Endothelial cell of umbilical vein (primary cell): ENCODE measurements at regions not wholly inside any gene's neighbourhood (a gene's known extent, or its start where the extent isn't known, plus 50 kb on each side); places are given as distances from the start of the nearest gene placed in this dataset.

Experiments
- CTCF ChIP-seq, 2 donors: IDR thresholded peaks; 1 replicate in 1 of 2; 2 replicates in 1 of 2; pipeline ENCODE4 v1.5.1; 2011; ENCODE audit warnings: low read length in 2 of 2, mild to moderate bottlenecking in 2 of 2, moderate library complexity in 2 of 2, control low read depth in 1 of 2, inconsistent platforms in 1 of 2, low read depth in 1 of 2; ENCODE audit not compliant: insufficient read depth in 1 of 2; ENCODE audit errors: extremely low read depth in 1 of 2
- JUN ChIP-seq: IDR thresholded peaks from 2 replicates; pipeline ENCODE4 v1.6.1; 2011; ENCODE audit warnings: borderline replicate concordance, low read depth; ENCODE audit not compliant: insufficient read length, insufficient read depth
- POLR2A ChIP-seq: IDR thresholded peaks from 2 replicates; pipeline ENCODE4 v1.6.1; 2012; ENCODE audit warnings: low read depth, mild to moderate bottlenecking, control low read depth, low read length
- POLR2AphosphoS5 ChIP-seq: IDR thresholded peaks from 2 replicates; pipeline ENCODE4 v1.6.1; 2012; ENCODE audit warnings: low read depth, mild to moderate bottlenecking, control low read depth, low read length, moderate library complexity; ENCODE audit not compliant: insufficient read depth

GRCh38 chr4:14132301-14132700 is 504.8 kb upstream of the BOD1L1 start:
- no peak for TF ChIP-seq CTCF (IDR thresholded peaks at IDR 0.05; ENCODE audit: extremely low read depth in 1 of 2, insufficient read depth in 1 of 2, low read depth in 1 of 2, low read length in 2 of 2)
- no peak for TF ChIP-seq POLR2A
- no peak for TF ChIP-seq JUN
- no peak for TF ChIP-seq POLR2AphosphoS5
